Spleen (tissue), 11 donors: ENCODE measurements at regions not wholly inside any gene's neighbourhood (a gene's known extent, or its start where the extent isn't known, plus 50 kb on each side); places are given as distances from the start of the nearest gene placed in this dataset.

Experiments used
- DNase-seq: peaks from one replicate; pipeline ENCODE4 v3.0.0-alpha.2; 2020
- H3K27ac ChIP-seq, 8 donors: fragments of 200-600 bp; sonication (generic) in 7 of 8; 1 replicate in 4 of 8; 2 replicates in 4 of 8; pipeline versions ENCODE4 v1.5.0 to v1.8.0; 2016 to 2021; ENCODE audit warnings: inconsistent platforms in 4 of 8, mild to moderate bottlenecking in 4 of 8, moderate library complexity in 1 of 8
- H3K27me3 ChIP-seq, 7 donors: fragments of 200-600 bp; sonication (generic) in 6 of 7; replicated peaks in 1 of 7; 1 replicate in 4 of 7; 2 replicates in 3 of 7; pipeline versions ENCODE4 v1.5.0 to v1.8.0; 2016 to 2021; ENCODE audit warnings: inconsistent platforms in 3 of 7, mild to moderate bottlenecking in 1 of 7
- H3K36me3 ChIP-seq, 6 donors: fragments of 200-600 bp; sonication (generic) in 5 of 6; 1 replicate in 4 of 6; 2 replicates in 2 of 6; pipeline versions ENCODE4 v1.5.0 to v1.8.0; 2016 to 2021; ENCODE audit warnings: inconsistent platforms in 2 of 6
- H3K4me1 ChIP-seq, 6 donors: fragments of 200-600 bp; sonication (generic) in 5 of 6; 1 replicate in 3 of 6; 2 replicates in 3 of 6; pipeline versions ENCODE4 v1.5.0 to v1.8.0; 2016 to 2021; ENCODE audit warnings: inconsistent platforms in 3 of 6
- H3K4me3 ChIP-seq, 8 donors: fragments of 200-600 bp; sonication (generic) in 7 of 8; 1 replicate in 4 of 8; 2 replicates in 4 of 8; pipeline versions ENCODE4 v1.5.0 to v1.8.0; 2016 to 2021; ENCODE audit warnings: inconsistent platforms in 4 of 8, mild to moderate bottlenecking in 4 of 8, moderate library complexity in 2 of 8
- H3K9me3 ChIP-seq, 8 donors: fragments of 200-600 bp; sonication (generic) in 7 of 8; 1 replicate in 4 of 8; 2 replicates in 4 of 8; pipeline versions ENCODE4 v1.5.0 to v1.8.0; 2016 to 2021; ENCODE audit warnings: inconsistent platforms in 4 of 8
- POLR2A ChIP-seq, 3 donors: fragments of 450-650 bp; IDR thresholded peaks; one replicate each; pipeline ENCODE4 v1.5.1; 2017; ENCODE audit warnings: antibody characterized with exemption in 3 of 3, mild to moderate bottlenecking in 1 of 3
- POLR2AphosphoS5 ChIP-seq, 3 donors: sonication (generic); formaldehyde crosslinking; IDR thresholded peaks; one replicate each; pipeline ENCODE4 v1.5.1; 2017; ENCODE audit warnings: antibody characterized with exemption in 3 of 3
- WGBS, 5 donors: extraction: QIAGEN DNeasy Blood & Tissue Kit in 3 of 5; methylation state at CpG; one replicate each; pipeline versions ENCODE4 v1.1.5 to v1.1.7; 2013 to 2018; 5-methylcytosine and 5-hydroxymethylcytosine counted together
- intact Hi-C: fragments of 100-400 bp; cut with DNase I; formaldehyde crosslinking; loops from one replicate; pipeline ENCODE4 v1.15.0; 2023; ENCODE audit warnings: low total_unique reads
- TF ChIP-seq, protein P1 (sequence below), 11 experiments: fragments of 200-600 bp in 7 of 11; fragments of 450-650 bp in 4 of 11; sonication (generic) in 4 of 11; IDR thresholded peaks in 8 of 11; conservative IDR thresholded peaks in 3 of 11; 1 replicate in 7 of 11; 2 replicates in 4 of 11; pipeline versions ENCODE4 v1.4.0 to v1.8.0; 2016 to 2021; ENCODE audit warnings: antibody characterized with exemption in 11 of 11, inconsistent platforms in 4 of 11, mild to moderate bottlenecking in 1 of 11
- donor health status: healthy with polysubstance abuse.
- donor health status: DM: no; HTN: no; CAD: no; lungs with moderate emphysema.
- donor health status: DM: no; HTN: no; CAD: no.
- donor health status: Bipolar disorder and iron deficiency.
- donor health status: healthy.
- donor health status: DM: no; HTN: no; CAD: no.
- donor health status: DM: yes; HTN: yes; CAD: no.

DNA sequence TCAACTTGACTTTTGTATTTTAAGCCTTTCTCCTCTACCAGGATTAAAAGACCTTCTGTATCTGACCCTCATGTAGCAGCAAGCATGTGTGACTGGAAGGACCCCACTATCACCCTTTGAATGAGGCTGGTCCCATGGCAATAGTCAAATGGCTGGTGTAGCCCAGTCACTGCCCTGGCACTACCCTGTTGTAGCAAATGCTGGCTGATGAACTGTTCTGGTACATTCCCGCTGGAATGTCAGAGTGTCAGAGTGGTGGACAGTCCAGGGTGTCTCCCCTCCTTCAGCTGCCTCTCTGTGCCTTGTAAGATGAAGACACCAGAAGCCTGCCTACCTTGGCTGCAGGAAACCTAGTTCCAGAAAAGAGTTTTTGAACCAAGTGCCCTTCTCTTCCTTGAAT lies 115.7 kb downstream of the ACKR3 start:
- WGBS, 5 donors: 65 to 100% (median 92%) methylated on average over 1 of the region's 1 CpG
- peaks cover 0 to 15% (median 0%) of the 10 kb centered on the region in 6 donors for H3K4me1 ChIP-seq

DNA sequence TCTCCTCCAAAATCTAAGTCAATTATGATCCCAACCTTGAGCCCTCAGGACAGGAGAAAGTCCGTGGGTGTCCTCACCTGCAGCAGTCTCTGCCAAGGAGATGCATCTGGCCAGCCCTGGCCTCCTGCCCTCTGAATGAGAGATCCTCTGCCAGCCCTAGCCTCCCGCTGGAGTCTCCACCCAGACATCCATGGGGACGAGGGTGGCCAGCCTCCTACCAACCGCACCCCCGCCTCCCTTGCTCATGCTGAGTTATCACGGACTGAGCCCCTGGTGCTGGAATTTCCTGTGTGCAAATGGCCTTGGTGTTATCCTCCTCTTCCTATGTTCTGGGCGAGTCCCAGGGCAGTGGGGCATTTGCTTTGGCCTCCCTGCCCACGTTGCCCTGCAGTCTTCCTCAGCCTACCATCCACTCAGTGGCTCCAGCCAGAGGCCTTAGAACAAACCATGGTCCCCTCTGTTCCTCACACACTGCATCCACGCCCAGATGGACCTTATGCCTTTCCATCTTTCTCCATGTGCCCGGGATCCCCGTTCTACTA lies 116.4 kb downstream of the ACKR3 start:
- intact Hi-C loops: no loop called here
- no peak overlapping the region for H3K27ac ChIP-seq
- TF ChIP-seq, protein P1, sequence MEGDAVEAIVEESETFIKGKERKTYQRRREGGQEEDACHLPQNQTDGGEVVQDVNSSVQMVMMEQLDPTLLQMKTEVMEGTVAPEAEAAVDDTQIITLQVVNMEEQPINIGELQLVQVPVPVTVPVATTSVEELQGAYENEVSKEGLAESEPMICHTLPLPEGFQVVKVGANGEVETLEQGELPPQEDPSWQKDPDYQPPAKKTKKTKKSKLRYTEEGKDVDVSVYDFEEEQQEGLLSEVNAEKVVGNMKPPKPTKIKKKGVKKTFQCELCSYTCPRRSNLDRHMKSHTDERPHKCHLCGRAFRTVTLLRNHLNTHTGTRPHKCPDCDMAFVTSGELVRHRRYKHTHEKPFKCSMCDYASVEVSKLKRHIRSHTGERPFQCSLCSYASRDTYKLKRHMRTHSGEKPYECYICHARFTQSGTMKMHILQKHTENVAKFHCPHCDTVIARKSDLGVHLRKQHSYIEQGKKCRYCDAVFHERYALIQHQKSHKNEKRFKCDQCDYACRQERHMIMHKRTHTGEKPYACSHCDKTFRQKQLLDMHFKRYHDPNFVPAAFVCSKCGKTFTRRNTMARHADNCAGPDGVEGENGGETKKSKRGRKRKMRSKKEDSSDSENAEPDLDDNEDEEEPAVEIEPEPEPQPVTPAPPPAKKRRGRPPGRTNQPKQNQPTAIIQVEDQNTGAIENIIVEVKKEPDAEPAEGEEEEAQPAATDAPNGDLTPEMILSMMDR (IDR thresholded peaks at IDR 0.05 in 8 of 11, conservative IDR thresholded peaks at IDR 0.05 in 3 of 11): no peak
- TF ChIP-seq POLR2A (IDR thresholded peaks at IDR 0.05) (no peak), POLR2AphosphoS5 (IDR thresholded peaks at IDR 0.05) (no peak)

More for the DNA sequence above, 115.7 kb downstream of the ACKR3 start:
- H3K36me3 ChIP-seq: no peaks in the 10 kb centered on the region
- peaks cover 0 to 4% (median 0%) of the 10 kb centered on the region in 7 donors for H3K27me3 ChIP-seq
- TF ChIP-seq POLR2A (IDR thresholded peaks at IDR 0.05): no peak
- TF ChIP-seq, protein P1 (IDR thresholded peaks at IDR 0.05 in 8 of 11, conservative IDR thresholded peaks at IDR 0.05 in 3 of 11): no peak
- DNase-seq: no peak
- intact Hi-C loops: no loop called here
- H3K4me3 ChIP-seq: no peak overlapping the region
- no peaks in the 10 kb centered on the region for H3K9me3 ChIP-seq
- H3K27ac ChIP-seq: no peak overlapping the region

DNA sequence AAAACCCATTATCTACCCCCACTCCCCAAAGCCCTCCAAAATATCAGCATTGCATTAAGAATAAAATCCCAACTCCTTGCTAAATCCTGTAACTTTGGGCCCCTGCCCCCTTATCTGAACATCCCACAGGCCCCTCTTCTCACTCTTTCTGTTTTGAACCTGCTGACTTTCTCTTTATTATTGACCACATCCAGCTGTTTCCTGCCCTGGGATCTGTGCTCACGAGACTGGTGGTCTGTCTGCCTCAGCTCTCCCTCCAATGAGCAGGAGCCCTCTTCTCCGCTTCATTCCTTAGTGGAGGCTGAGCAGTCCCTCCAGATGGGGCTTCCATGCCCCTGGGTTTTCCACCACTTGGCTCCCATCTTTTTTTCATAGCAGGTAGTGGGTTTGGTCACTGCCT lies 116.9 kb downstream of the ACKR3 start:
- WGBS, 5 donors: 44 to 55% (median 48%) methylated on average over 2 of the region's 2 CpGs
- Histone ChIP-seq H3K9me3 (no peaks in the 10 kb centered on the region), H3K27ac (no peak overlapping the region), H3K36me3 (no peaks in the 10 kb centered on the region), H3K27me3 (peaks cover 0 to 4% (median 0%) of the 10 kb centered on the region in 7 donors), H3K4me1 (peaks cover 0 to 18% (median 0%) of the 10 kb centered on the region in 6 donors), H3K4me3 (no peak overlapping the region)
- no peak for DNase-seq
- TF ChIP-seq, protein P1 (IDR thresholded peaks at IDR 0.05 in 8 of 11, conservative IDR thresholded peaks at IDR 0.05 in 3 of 11): no peak
- no peak for TF ChIP-seq POLR2AphosphoS5 (IDR thresholded peaks at IDR 0.05)
- TF ChIP-seq POLR2A (IDR thresholded peaks at IDR 0.05): no peak
- intact Hi-C loops: no loop called here

More for the DNA sequence above, 116.4 kb downstream of the ACKR3 start:
- WGBS, 5 donors: 75 to 83% (median 76%) methylated on average over 10 to 11 of the region's 11 CpGs
- Histone ChIP-seq H3K4me3 (no peak overlapping the region), H3K36me3 (no peaks in the 10 kb centered on the region), H3K27me3 (peaks cover 0 to 4% (median 0%) of the 10 kb centered on the region in 7 donors), H3K4me1 (peaks cover 0 to 15% (median 0%) of the 10 kb centered on the region in 6 donors), H3K9me3 (no peaks in the 10 kb centered on the region)
- DNase-seq: no peak

DNA sequence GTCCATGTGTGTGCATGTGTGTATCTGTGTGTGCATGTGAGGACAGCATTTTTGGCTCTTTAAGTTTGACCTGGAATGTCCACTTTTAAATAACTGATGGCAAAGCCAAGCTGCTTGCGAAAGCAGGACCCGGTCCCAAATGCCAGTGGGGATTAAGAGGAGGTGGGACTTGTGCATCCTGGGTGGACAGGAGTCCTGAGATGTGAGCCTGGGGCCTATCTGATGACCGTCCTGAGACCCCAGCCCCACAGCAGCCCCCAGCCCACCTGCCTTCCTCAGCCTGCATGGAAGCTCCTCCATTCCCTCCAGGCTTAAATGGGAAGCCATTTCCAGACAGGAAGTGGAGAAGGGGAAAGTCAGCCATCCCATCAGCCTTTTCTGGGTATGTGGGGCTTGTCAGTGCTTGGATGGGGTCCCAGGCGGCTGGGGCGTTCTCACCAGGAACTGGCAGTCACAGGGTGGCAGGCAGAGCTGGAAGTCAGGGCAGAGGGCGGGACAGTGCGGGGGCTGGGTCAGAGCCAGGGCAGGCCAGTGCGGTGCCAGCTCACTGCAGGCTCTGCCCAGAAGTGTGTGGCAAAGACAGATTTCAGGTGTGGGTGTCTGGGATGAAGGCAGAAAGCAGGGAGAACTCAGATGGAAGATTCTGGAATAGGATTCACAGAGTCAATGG lies 117.8 kb downstream of the ACKR3 start:
- Histone ChIP-seq H3K4me3 (no peak overlapping the region), H3K9me3 (no peaks in the 10 kb centered on the region), H3K27ac (no peak overlapping the region), H3K4me1 (peaks cover 0 to 23% (median 0%) of the 10 kb centered on the region in 6 donors), H3K36me3 (no peaks in the 10 kb centered on the region), H3K27me3 (peaks cover 0 to 4% (median 0%) of the 10 kb centered on the region in 7 donors)
- no peak for TF ChIP-seq POLR2AphosphoS5 (IDR thresholded peaks at IDR 0.05)
- no peak for TF ChIP-seq POLR2A (IDR thresholded peaks at IDR 0.05)
- TF ChIP-seq, protein P1 (IDR thresholded peaks at IDR 0.05 in 8 of 11, conservative IDR thresholded peaks at IDR 0.05 in 3 of 11): no peak
- peak; percentile 61 for DNase-seq
- intact Hi-C loops: no loop called here
- WGBS, 5 donors: 59 to 80% (median 76%) methylated on average over 8 of the region's 8 CpGs
